CD4-positive, alpha-beta T cell treated with Interferon alpha-2 for 1 hour (primary cell): ENCODE measurements at regions not wholly inside any gene's neighbourhood (a gene's known extent, or its start where the extent isn't known, plus 50 kb on each side); places are given as distances from the start of the nearest gene placed in this dataset.

Experiments used
- DNase-seq, 2 donors: peaks; one replicate each; pipeline ENCODE4 v3.0.0-alpha.2; 2020 to 2022

DNA sequence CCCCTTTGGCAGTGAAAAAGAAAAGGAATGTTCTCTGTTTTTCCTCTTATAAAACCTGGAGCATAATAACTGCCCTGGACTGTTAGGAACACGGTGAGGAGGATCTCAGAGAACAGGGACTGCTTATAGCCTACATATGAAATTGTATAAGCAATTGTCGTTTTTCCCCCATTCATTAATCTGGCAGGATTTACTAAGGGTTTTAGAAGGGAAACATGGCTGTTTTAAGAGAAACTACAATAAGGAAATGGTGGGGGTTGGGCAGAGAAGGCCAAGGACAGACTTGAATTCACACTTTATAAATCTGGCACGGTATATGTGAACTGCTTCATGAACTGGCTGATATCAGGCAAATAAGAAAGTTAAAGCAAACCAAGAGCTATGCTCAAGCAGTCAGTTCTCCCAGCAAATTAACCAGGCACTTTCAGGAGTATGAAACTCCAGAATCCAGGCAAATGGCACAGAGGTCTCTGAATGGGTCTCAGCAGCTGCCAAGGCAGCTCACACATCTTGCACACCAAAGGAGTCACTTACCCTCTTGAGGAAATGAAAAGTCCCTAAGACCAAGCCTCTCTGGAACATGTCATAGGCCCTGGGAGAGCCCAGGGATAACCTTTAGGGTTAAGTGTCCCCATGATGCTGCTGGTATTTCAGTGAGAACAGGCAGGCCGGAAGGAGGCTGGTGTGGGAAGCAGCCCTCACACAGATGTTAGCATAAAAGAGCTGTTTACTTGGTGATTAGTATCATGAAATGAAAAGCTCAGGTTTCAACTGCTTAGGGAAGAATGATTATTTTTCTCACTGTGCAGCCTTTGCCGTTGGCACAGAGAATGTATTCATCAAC is 260.5 kb upstream of the MARCKS start:
- DNase-seq = no peak

- DNase-seq = no peak
Measured at GRCh38 chr6:113597231-113597583, 259.9 kb upstream of the MARCKS start.

GRCh38 chr6:113598786-113599185 is 258.4 kb upstream of the MARCKS start:
- DNase-seq = no peak

GRCh38 chr6:113599444-113599843 is 257.7 kb upstream of the MARCKS start:
- DNase-seq = no peak

GRCh38 chr6:113600551-113601339 is 256.4 kb upstream of the MARCKS start:
- DNase-seq = no peak

- no peak for DNase-seq
Measured at GRCh38 chr6:113607821-113608545, 249.2 kb upstream of the MARCKS start.

- no peak for DNase-seq
Measured at GRCh38 chr6:113610377-113610988, 246.7 kb upstream of the MARCKS start.

DNA sequence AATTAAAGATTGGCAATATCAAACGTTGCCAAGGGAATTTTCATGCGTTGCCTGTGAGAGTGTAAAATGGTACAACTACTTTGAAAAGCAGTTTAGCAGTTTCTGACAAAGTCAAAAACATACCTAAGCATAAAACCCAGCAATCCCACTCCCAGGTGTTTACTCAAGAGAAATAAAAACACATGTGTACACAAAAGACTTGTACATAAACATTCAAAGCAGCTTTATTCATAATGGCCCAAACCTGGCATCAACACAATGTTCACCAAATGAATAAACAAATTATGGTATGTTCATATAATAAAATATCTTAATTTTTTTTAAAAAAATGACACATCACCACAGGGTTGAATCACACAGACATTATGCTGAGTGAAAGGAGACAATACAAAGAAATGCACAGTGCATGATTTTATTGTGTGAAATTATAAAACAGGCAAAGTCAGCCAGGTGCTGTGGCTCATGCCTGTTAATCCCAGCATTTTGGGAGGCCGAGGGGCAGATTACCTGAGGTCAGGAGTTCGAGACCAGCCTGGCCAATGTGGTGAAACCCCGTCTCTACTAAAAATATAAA is 240.4 kb upstream of the MARCKS start:
- no peak for DNase-seq

DNA sequence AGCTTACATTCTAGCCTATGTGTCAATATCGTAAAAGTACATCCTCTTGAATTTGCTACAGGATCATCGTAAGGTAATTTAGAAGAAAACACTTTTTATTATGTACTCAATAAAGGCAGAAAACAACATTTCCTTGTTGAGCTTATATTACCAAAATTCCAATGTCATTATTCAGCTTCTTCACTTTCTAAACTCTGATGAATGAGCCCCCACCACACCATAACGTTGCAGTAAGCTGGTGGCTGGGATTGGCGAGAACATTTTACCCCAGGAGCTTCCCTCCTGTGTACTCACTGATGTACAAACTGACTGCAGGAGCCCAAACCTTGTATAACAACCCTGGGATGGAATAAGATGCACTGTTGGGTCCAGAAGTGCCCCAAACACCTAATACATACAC is 238.1 kb upstream of the MARCKS start:
- DNase-seq = no peak

DNA sequence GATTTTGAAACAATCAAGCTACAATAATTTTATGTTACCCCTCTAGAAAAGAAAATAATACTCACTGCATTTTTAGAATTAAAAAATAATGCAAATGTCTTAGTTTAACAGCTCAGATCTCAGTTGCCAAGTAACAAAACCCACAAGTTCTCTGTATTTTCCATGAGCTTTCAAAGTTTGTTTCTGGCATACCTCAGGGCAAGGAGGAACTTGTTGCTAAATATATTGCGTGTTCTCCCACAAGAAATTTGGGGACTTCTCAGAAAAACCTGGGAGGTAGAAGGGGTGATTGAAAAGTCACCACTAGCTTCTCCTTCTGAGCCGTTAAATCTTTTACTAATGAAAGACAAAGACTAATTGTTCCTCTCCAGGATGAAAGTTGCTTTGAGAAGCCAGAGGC is 236.8 kb upstream of the MARCKS start:
- DNase-seq = no peak

GRCh38 chr6:113622254-113622653 is 234.9 kb upstream of the MARCKS start:
- no peak for DNase-seq

DNA sequence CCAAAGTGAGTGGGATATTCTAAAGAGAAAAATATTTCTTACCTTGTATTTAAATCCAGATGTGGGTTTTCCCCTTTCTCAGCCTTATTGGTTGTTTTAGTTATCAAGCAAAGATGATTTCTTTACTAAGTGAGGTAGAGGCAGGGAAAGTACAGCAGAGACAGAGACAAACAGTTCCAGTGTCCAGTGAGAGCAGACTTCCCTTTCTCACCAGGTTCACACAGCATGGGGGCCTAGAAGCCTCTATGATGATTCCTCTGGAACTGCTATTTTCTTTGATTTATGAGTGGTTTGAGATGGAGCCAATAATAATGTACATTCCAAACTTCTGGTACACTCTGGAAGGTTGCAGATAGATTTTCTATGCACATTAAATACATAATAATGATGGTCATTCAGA is 234.0 kb upstream of the MARCKS start:
- no peak for DNase-seq

GRCh38 chr6:113625850-113626249 is 231.3 kb upstream of the MARCKS start:
- no peak for DNase-seq

- no peak for DNase-seq
Measured at GRCh38 chr6:113626475-113626874, 230.7 kb upstream of the MARCKS start.

GRCh38 chr6:113627480-113627879 is 229.7 kb upstream of the MARCKS start:
- no peak for DNase-seq

GRCh38 chr6:113629256-113629655 is 227.9 kb upstream of the MARCKS start:
- no peak for DNase-seq

DNA sequence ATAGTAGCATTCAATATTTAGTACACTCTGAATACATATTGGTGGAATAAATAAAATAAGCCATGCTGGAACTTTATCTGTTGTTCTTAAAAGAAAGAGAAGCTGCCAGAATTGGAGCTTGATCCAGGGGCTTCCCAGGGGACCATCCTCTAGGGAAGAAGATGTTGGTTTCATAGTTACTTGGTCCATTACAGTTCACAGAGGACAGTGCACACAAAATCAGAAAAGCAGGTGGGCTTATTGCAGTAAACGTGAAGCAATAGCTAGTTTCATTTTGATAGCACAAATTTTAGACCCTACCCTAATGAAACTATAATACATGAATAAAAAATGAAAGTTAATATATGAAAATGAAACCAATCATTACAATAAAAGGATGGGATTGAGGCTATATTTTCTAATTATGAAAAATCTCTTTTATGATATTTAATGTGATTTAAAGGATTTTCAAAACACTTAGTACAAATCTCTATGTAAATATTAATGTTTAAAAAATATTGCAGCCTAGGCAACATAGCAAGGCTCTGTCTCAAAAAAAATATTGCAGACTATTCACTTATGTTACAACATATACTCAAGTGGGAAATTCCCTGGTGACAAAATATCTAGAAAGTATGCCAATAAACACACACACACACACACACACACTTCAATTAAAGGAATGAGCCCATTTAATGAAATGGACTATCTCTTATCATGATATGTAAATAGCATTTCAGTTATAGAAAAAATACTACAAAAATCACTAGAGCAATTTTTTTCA is 227.0 kb upstream of the MARCKS start:
- peak in 1 of 2 donors; percentile 32 for DNase-seq

GRCh38 chr6:113630738-113631535 is 226.2 kb upstream of the MARCKS start:
- DNase-seq = peak; percentile 58 to 75

- DNase-seq = no peak
Measured at GRCh38 chr6:113631666-113632065, 225.5 kb upstream of the MARCKS start.

GRCh38 chr6:113632220-113632864 is 224.8 kb upstream of the MARCKS start:
- DNase-seq = peak; percentile 38 to 65

DNA sequence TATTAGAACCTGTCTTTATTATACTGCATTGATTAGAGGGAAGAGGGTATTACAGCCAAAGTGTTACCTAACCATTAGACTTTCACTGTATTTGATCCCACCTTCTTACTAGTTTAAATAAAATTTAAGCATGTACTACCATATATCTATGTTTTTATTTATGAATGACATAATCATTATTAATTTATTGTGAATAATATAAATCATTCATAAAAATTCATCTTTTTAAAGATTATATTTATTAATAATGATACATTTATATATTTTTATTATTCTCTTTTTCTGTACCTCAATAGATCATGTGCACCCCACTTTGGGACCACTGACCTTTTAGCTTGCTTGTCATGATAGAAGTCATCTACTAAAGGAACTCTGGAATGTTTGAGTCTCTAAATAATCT is 223.5 kb upstream of the MARCKS start:
- DNase-seq = no peak
